HCT116 (cell line): ENCODE measurements at regions not wholly inside any gene's neighbourhood (a gene's known extent, or its start where the extent isn't known, plus 50 kb on each side); places are given as distances from the start of the nearest gene placed in this dataset.

Source experiments
- ATAC-seq: fragments of 200-7000 bp; cut with Tn5 transposase; 2 replicates; pipeline ENCODE4 v1.9.1; 2020; ENCODE audit warnings: mild to moderate bottlenecking, moderate library complexity
- BruUV-seq: library from RNA; stranded (reverse); fragments of 400-500 nt; replicated peaks from 2 replicates; lab custom pipeline; 2021; lab: Mats Ljungman, UMichigan
- CTCF ChIA-PET: fragments of 300-600 bp; sonication (Branson Sonifier 250); formaldehyde crosslinking; loops from one replicate; lab custom pipeline; 2021; ENCODE audit warnings: antibody characterized with exemption; lab: Charles Lee
- POLR2A ChIA-PET: fragments of 300-600, 350-600 bp; sonication (Branson Sonifier 250); formaldehyde crosslinking; loops from one replicate; lab custom pipeline; 2021; ENCODE audit warnings: antibody characterized with exemption; lab: Charles Lee
- RAD21 ChIA-PET, 2 experiments: fragments of 300-600 bp; sonication (Branson Sonifier 250); formaldehyde crosslinking; loops; one replicate each; lab custom pipeline; 2023; ENCODE audit warnings: low total read pairs in 2 of 2; ENCODE audit not compliant: uncharacterized antibody in 2 of 2, unreplicated experiment in 2 of 2, low non-redundant PET in 1 of 2; lab: Charles Lee
- DNase-seq: peaks from one replicate; pipeline ENCODE4 v3.0.0-alpha.2; 2010; ENCODE audit warnings: low read depth, low spot score
- H2AFZ ChIP-seq: fragments of 200-600 bp; shearing (Covaris generic), sonication (generic); 2 replicates; pipeline ENCODE4 v1.6.1; 2017; ENCODE audit warnings: low read depth, mixed run types, mixed read lengths, antibody characterized with exemption, low read length; ENCODE audit not compliant: poor library complexity, severe bottlenecking
- H3K27ac ChIP-seq: 2 replicates; pipeline ENCODE4 v1.5.1; 2012; ENCODE audit warnings: low read depth, low read length
- H3K27me3 ChIP-seq: fragments of 200-600 bp; sonication (generic); 2 replicates; pipeline ENCODE4 v1.6.1; 2016; ENCODE audit warnings: mixed run types, low read length, mixed read lengths; ENCODE audit not compliant: insufficient read depth
- H3K36me3 ChIP-seq, 2 experiments: fragments of 200-500 bp in 1 of 2; fragments of 200-600 bp in 1 of 2; sonication (Bioruptor generic) in 1 of 2; sonication (generic) in 1 of 2; 2 replicates each; pipeline versions ENCODE4 v1.5.1 to v1.6.1; 2014 to 2016; ENCODE audit warnings: low read length in 2 of 2, inconsistent platforms in 1 of 2, mixed read lengths in 1 of 2, mixed run types in 1 of 2; ENCODE audit not compliant: insufficient read depth in 2 of 2, control insufficient read depth in 1 of 2
- H3K4me1 ChIP-seq, 2 experiments: fragments of 200-600 bp in 1 of 2; sonication (generic) in 1 of 2; 2 replicates each; pipeline versions ENCODE4 v1.5.1 to v1.6.1; 2012 to 2017; ENCODE audit warnings: low read length in 2 of 2, inconsistent platforms in 1 of 2, mild to moderate bottlenecking in 1 of 2, mixed read lengths in 1 of 2, mixed run types in 1 of 2, moderate library complexity in 1 of 2; ENCODE audit not compliant: insufficient read depth in 2 of 2, control insufficient read depth in 1 of 2
- H3K4me2 ChIP-seq: fragments of 200-600 bp; sonication (generic); 2 replicates; pipeline ENCODE4 v1.6.1; 2017; ENCODE audit warnings: mixed run types, low read length, mixed read lengths
- H3K4me3 ChIP-seq, 2 experiments: fragments of 200-600 bp in 1 of 2; sonication (generic) in 1 of 2; replicated peaks in 1 of 2; 2 replicates each; pipeline ENCODE4 v1.5.1; 2011 to 2016; ENCODE audit warnings: low read length in 2 of 2, control low read depth in 1 of 2, low read depth in 1 of 2, mild to moderate bottlenecking in 1 of 2, mixed read lengths in 1 of 2, mixed run types in 1 of 2
- H3K79me2 ChIP-seq: fragments of 200-600 bp; sonication (generic); 2 replicates; pipeline ENCODE4 v1.6.1; 2017; ENCODE audit warnings: mild to moderate bottlenecking, mixed run types, low read length, moderate library complexity, mixed read lengths; ENCODE audit not compliant: insufficient read depth
- H3K9ac ChIP-seq: fragments of 200-600 bp; sonication (generic); 2 replicates; pipeline ENCODE4 v1.6.1; 2016; ENCODE audit warnings: low read length, mixed read lengths
- H3K9me2 ChIP-seq: fragments of 200-600 bp; sonication (generic), shearing (Covaris generic); 2 replicates; pipeline ENCODE4 v1.6.1; 2017; ENCODE audit warnings: mixed run types, mild to moderate bottlenecking, moderate library complexity; ENCODE audit not compliant: insufficient read depth
- H3K9me3 ChIP-seq, 2 experiments: fragments of 200-500 bp in 1 of 2; fragments of 200-600 bp in 1 of 2; sonication (Bioruptor generic) in 1 of 2; sonication (generic) in 1 of 2; 2 replicates each; pipeline ENCODE4 v1.6.1; 2014 to 2017; ENCODE audit warnings: low read length in 2 of 2, mixed read lengths in 2 of 2, inconsistent platforms in 1 of 2, low read depth in 1 of 2, mild to moderate bottlenecking in 1 of 2, mixed run types in 1 of 2, moderate library complexity in 1 of 2; ENCODE audit not compliant: control insufficient read depth in 1 of 2, insufficient read depth in 1 of 2
- H4K20me1 ChIP-seq: fragments of 200-600 bp; sonication (generic), shearing (Covaris generic); 2 replicates; pipeline ENCODE4 v1.6.1; 2017; ENCODE audit warnings: mixed run types, mild to moderate bottlenecking, moderate library complexity; ENCODE audit not compliant: insufficient read depth
- ATF3 ChIP-seq: IDR thresholded peaks from 2 replicates; pipeline ENCODE4 v1.6.1; 2012
- CBX3 ChIP-seq: IDR thresholded peaks from 2 replicates; pipeline ENCODE4 v1.6.1; 2012; ENCODE audit warnings: low read depth
- CEBPB ChIP-seq: IDR thresholded peaks from 2 replicates; pipeline ENCODE4 v1.6.1; 2012; ENCODE audit warnings: low read depth
- CTCF ChIP-seq, 3 experiments: fragments of 200-600 bp in 1 of 3; sonication (generic) in 1 of 3; IDR thresholded peaks in 2 of 3; conservative IDR thresholded peaks in 1 of 3; 2 replicates each; pipeline ENCODE4 v1.5.1; 2012 to 2017; ENCODE audit warnings: low read depth in 2 of 3, low read length in 2 of 3, antibody characterized with exemption in 1 of 3, borderline replicate concordance in 1 of 3, control low read depth in 1 of 3, mild to moderate bottlenecking in 1 of 3, mixed read lengths in 1 of 3, mixed run types in 1 of 3, moderate library complexity in 1 of 3; ENCODE audit not compliant: insufficient read depth in 1 of 3
- EGR1 ChIP-seq: IDR thresholded peaks from 2 replicates; pipeline ENCODE4 v1.6.1; 2012; ENCODE audit warnings: low read depth
- ELF1 ChIP-seq: IDR thresholded peaks from 2 replicates; pipeline ENCODE4 v1.6.1; 2012; ENCODE audit warnings: low read depth, borderline replicate concordance
- EZH2phosphoT487 ChIP-seq: fragments of 200-600 bp; IDR thresholded peaks from 2 replicates; pipeline ENCODE4 v1.6.1; 2018; ENCODE audit warnings: antibody characterized with exemption, borderline replicate concordance
- JUND ChIP-seq: IDR thresholded peaks from 2 replicates; pipeline ENCODE4 v1.6.1; 2012
- POLR2A ChIP-seq: IDR thresholded peaks from 2 replicates; pipeline ENCODE4 v1.7.0; 2011; ENCODE audit warnings: borderline replicate concordance; ENCODE audit not compliant: insufficient read depth, insufficient read length; ENCODE audit errors: extremely low read depth
- POLR2AphosphoS5 ChIP-seq: IDR thresholded peaks from 2 replicates; pipeline ENCODE4 v1.6.1; 2011; ENCODE audit warnings: mild to moderate bottlenecking, low read depth, low read length, moderate library complexity
- RAD21 ChIP-seq: IDR thresholded peaks from 2 replicates; pipeline ENCODE4 v1.6.1; 2012; ENCODE audit warnings: low read depth, mild to moderate bottlenecking
- SIN3A ChIP-seq: IDR thresholded peaks from 2 replicates; pipeline ENCODE4 v1.6.1; 2012; ENCODE audit warnings: low read depth
- SP1 ChIP-seq: IDR thresholded peaks from 2 replicates; pipeline ENCODE4 v1.6.1; 2012; ENCODE audit warnings: low read depth
- SRF ChIP-seq: IDR thresholded peaks from 2 replicates; pipeline ENCODE4 v1.6.1; 2012; ENCODE audit warnings: low read depth
- TCF7L2 ChIP-seq: IDR thresholded peaks from 2 replicates; pipeline ENCODE4 v1.7.0; 2011; ENCODE audit warnings: borderline replicate concordance, inconsistent platforms; ENCODE audit not compliant: insufficient read depth, insufficient read length; ENCODE audit errors: extremely low read depth
- YY1 ChIP-seq: IDR thresholded peaks from 2 replicates; pipeline ENCODE4 v1.6.1; 2011; ENCODE audit warnings: low read length, low read depth, moderate library complexity, mild to moderate bottlenecking; ENCODE audit not compliant: insufficient replicate concordance; ENCODE audit errors: extremely low read depth
- ZBTB33 ChIP-seq: IDR thresholded peaks from 2 replicates; pipeline ENCODE4 v1.6.1; 2011; ENCODE audit warnings: mild to moderate bottlenecking, low read length, moderate library complexity; ENCODE audit not compliant: insufficient replicate concordance; ENCODE audit errors: extremely low read depth
- ZFX ChIP-seq: fragments of 450-650 bp; IDR thresholded peaks from 2 replicates; pipeline ENCODE4 v1.6.1; 2017
- ZNF274 ChIP-seq: fragments of 200-500 bp; sonication (Bioruptor generic); IDR thresholded peaks from 2 replicates; pipeline ENCODE4 v1.6.1; 2014; ENCODE audit warnings: mild to moderate bottlenecking, low read depth, low read length, inconsistent platforms
- intact Hi-C: fragments of 100-400 bp; cut with micrococcal nuclease; formaldehyde crosslinking; loops from 2 replicates; pipeline ENCODE4 v1.10.0; 2022

GRCh38 chr16:63976345-63976744 lies 1145.5 kb downstream of the CDH11 start:
- H3K27me3 ChIP-seq = no peaks in the 10 kb centered on the region
- H3K27ac ChIP-seq = no peak overlapping the region
- ChIA-PET CTCF (no interaction called here), POLR2A (no interaction called here), RAD21 (no interaction called here)
- no peak overlapping the region for H3K4me3 ChIP-seq
- intact Hi-C loops = no loop called here
- no peaks in the 10 kb centered on the region for H3K4me1 ChIP-seq
- peaks cover 16 to 20% of the 10 kb centered on the region in 2 experiments; a peak in 2 of 4 replicates for H3K9me3 ChIP-seq
- no peaks in the 10 kb centered on the region for H4K20me1 ChIP-seq
- no peaks in the 10 kb centered on the region for H3K79me2 ChIP-seq
- TF ChIP-seq EGR1 (no peak), SIN3A (no peak), ELF1 (no peak), CBX3 (no peak), SP1 (no peak), JUND (no peak), ZNF274 (no peak), SRF (no peak), EZH2phosphoT487 (no peak), ZBTB33 (no peak)
- H3K36me3 ChIP-seq = no peaks in the 10 kb centered on the region
- no peak for ATAC-seq
- no peak overlapping the region for H3K9ac ChIP-seq
- no peak for DNase-seq
- H2AFZ ChIP-seq = no peak overlapping the region
- BruUV-seq = no TSS peak
- no peak overlapping the region for H3K4me2 ChIP-seq
- no peaks in the 10 kb centered on the region for H3K9me2 ChIP-seq

- no peaks in the 10 kb centered on the region for H4K20me1 ChIP-seq
- H3K4me3 ChIP-seq = no peak overlapping the region
- intact Hi-C loops = no loop called here
- POLR2A ChIA-PET = no interaction called here
- H3K4me2 ChIP-seq = no peak overlapping the region
- H2AFZ ChIP-seq = no peak overlapping the region
- peaks cover 16 to 17% of the 10 kb centered on the region in 2 experiments; a peak in 2 of 4 replicates for H3K9me3 ChIP-seq
- H3K4me1 ChIP-seq = no peaks in the 10 kb centered on the region
- no peaks in the 10 kb centered on the region for H3K79me2 ChIP-seq
- H3K9ac ChIP-seq = no peak overlapping the region
- H3K27ac ChIP-seq = no peak overlapping the region
- CTCF ChIA-PET = no interaction called here
- DNase-seq = no peak
- no peaks in the 10 kb centered on the region for H3K9me2 ChIP-seq
- RAD21 ChIA-PET = no interaction called here
- no peaks in the 10 kb centered on the region for H3K27me3 ChIP-seq
- no TSS peak for BruUV-seq
- no peak for ATAC-seq
- H3K36me3 ChIP-seq = no peaks in the 10 kb centered on the region
- TF ChIP-seq SP1 (no peak), CTCF (IDR thresholded peaks at IDR 0.05 in 2 of 3, conservative IDR thresholded peaks at IDR 0.05 in 1 of 3; ENCODE audit: borderline replicate concordance in 1 of 3, insufficient read depth in 1 of 3, low read depth in 2 of 3, low read length in 2 of 3) (no peak), JUND (no peak), ZNF274 (no peak), POLR2AphosphoS5 (no peak), RAD21 (no peak), CBX3 (no peak), TCF7L2 (no peak), ATF3 (no peak), CEBPB (no peak), POLR2A (no peak), EZH2phosphoT487 (no peak), YY1 (no peak), ZFX (no peak)
Measured at GRCh38 chr16:63975669-63976068, 1146.2 kb downstream of the CDH11 start.
